ENCODE measurements at regions not wholly inside any gene's neighbourhood (a gene's known extent, or its start where the extent isn't known, plus 50 kb on each side); places are given as distances from the start of the nearest gene placed in this dataset.

- H3K4me1 ChIP-seq, result no peaks in the 10 kb centered on the region
- H3K27ac ChIP-seq, result no peak overlapping the region
- no peak for ATAC-seq
- intact Hi-C loops (cut with DNase I), result no loop called here
- peak in 2 of 4 donors; percentile 71 to 74 for DNase-seq
- H3K36me3 ChIP-seq, result no peaks in the 10 kb centered on the region
- H3K4me3 ChIP-seq, result no peak overlapping the region
- TF ChIP-seq, protein P1, sequence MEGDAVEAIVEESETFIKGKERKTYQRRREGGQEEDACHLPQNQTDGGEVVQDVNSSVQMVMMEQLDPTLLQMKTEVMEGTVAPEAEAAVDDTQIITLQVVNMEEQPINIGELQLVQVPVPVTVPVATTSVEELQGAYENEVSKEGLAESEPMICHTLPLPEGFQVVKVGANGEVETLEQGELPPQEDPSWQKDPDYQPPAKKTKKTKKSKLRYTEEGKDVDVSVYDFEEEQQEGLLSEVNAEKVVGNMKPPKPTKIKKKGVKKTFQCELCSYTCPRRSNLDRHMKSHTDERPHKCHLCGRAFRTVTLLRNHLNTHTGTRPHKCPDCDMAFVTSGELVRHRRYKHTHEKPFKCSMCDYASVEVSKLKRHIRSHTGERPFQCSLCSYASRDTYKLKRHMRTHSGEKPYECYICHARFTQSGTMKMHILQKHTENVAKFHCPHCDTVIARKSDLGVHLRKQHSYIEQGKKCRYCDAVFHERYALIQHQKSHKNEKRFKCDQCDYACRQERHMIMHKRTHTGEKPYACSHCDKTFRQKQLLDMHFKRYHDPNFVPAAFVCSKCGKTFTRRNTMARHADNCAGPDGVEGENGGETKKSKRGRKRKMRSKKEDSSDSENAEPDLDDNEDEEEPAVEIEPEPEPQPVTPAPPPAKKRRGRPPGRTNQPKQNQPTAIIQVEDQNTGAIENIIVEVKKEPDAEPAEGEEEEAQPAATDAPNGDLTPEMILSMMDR (IDR thresholded peaks at IDR 0.05), result no peak
- H3K27me3 ChIP-seq, result no peaks in the 10 kb centered on the region
- no peaks in the 10 kb centered on the region for H3K9me3 ChIP-seq
Measured at GRCh38 chr4:37040816-37041215, 203.7 kb upstream of the NWD2 start.

GRCh38 chr4:37043342-37043741 lies 201.2 kb upstream of the NWD2 start:
- DNase-seq (no peak), ATAC-seq (no peak)
- TF ChIP-seq, protein P1 (IDR thresholded peaks at IDR 0.05), result no peak
- Histone ChIP-seq H3K4me3 (no peak overlapping the region), H3K27ac (no peak overlapping the region), H3K9me3 (no peaks in the 10 kb centered on the region), H3K27me3 (no peaks in the 10 kb centered on the region), H3K36me3 (no peaks in the 10 kb centered on the region), H3K4me1 (no peaks in the 10 kb centered on the region)
- intact Hi-C loops (cut with DNase I), result no loop called here

- no peaks in the 10 kb centered on the region for H3K4me1 ChIP-seq
- intact Hi-C loops (cut with DNase I), result no loop called here
- H3K27ac ChIP-seq, result no peak overlapping the region
- TF ChIP-seq, protein P1 (IDR thresholded peaks at IDR 0.05), result no peak
- no peaks in the 10 kb centered on the region for H3K9me3 ChIP-seq
- no peaks in the 10 kb centered on the region for H3K36me3 ChIP-seq
- DNase-seq (no peak), ATAC-seq (no peak)
- no peak overlapping the region for H3K4me3 ChIP-seq
- H3K27me3 ChIP-seq, result no peaks in the 10 kb centered on the region
Measured at GRCh38 chr4:37051111-37051510, 193.4 kb upstream of the NWD2 start.

GRCh38 chr4:37051866-37052265 lies 192.7 kb upstream of the NWD2 start:
- TF ChIP-seq, protein P1 (IDR thresholded peaks at IDR 0.05), result no peak
- Histone ChIP-seq H3K27ac (no peak overlapping the region), H3K36me3 (no peaks in the 10 kb centered on the region), H3K9me3 (no peaks in the 10 kb centered on the region), H3K4me3 (no peak overlapping the region), H3K4me1 (no peaks in the 10 kb centered on the region), H3K27me3 (no peaks in the 10 kb centered on the region)
- intact Hi-C loops (cut with DNase I), result no loop called here
- no peak for ATAC-seq
- no peak for DNase-seq

GRCh38 chr4:37054531-37055077 lies 189.9 kb upstream of the NWD2 start:
- Histone ChIP-seq H3K27me3 (no peaks in the 10 kb centered on the region), H3K4me3 (no peak overlapping the region), H3K4me1 (no peaks in the 10 kb centered on the region), H3K9me3 (no peaks in the 10 kb centered on the region), H3K36me3 (no peaks in the 10 kb centered on the region), H3K27ac (no peak overlapping the region)
- TF ChIP-seq, protein P1 (IDR thresholded peaks at IDR 0.05), result no peak
- no peak for DNase-seq
- ATAC-seq, result no peak
- intact Hi-C loops (cut with DNase I), result no loop called here

All from left lung (tissue), 4 donors.